Vagina (tissue), 2 donors: ENCODE measurements at regions not wholly inside any gene's neighbourhood (a gene's known extent, or its start where the extent isn't known, plus 50 kb on each side); places are given as distances from the start of the nearest gene placed in this dataset.

Source experiments
- DNase-seq, 2 donors: peaks; one replicate each; pipeline ENCODE4 v3.0.0-alpha.2; 2017; ENCODE audit errors: extremely low spot score in 2 of 2
- H3K27ac ChIP-seq: fragments of 200-600 bp; sonication (generic); one replicate; pipeline ENCODE4 v1.5.1; 2019
- H3K27me3 ChIP-seq: fragments of 200-600 bp; sonication (generic); one replicate; pipeline ENCODE4 v1.5.1; 2019
- H3K36me3 ChIP-seq, 2 donors: fragments of 200-600 bp; sonication (generic); one replicate each; pipeline ENCODE4 v1.5.1; 2017 to 2019
- H3K4me1 ChIP-seq: fragments of 200-600 bp; sonication (generic); one replicate; pipeline ENCODE4 v1.5.1; 2019
- H3K4me3 ChIP-seq, 2 donors: fragments of 200-600 bp; sonication (generic); 1 replicate in 1 of 2; 2 replicates in 1 of 2; pipeline ENCODE4 v1.5.1; 2016 to 2019
- H3K9me3 ChIP-seq: fragments of 200-600 bp; sonication (generic); one replicate; pipeline ENCODE4 v1.5.1; 2019
- POLR2A ChIP-seq, 2 donors: fragments of 450-650 bp; IDR thresholded peaks; one replicate each; pipeline ENCODE4 v1.6.1; 2017; ENCODE audit warnings: antibody characterized with exemption in 2 of 2, mild to moderate bottlenecking in 2 of 2, moderate library complexity in 2 of 2
- POLR2AphosphoS5 ChIP-seq, 2 donors: sonication (generic); formaldehyde crosslinking; IDR thresholded peaks; one replicate each; pipeline ENCODE4 v1.9.0; 2017; ENCODE audit warnings: antibody characterized with exemption in 2 of 2, mild to moderate bottlenecking in 2 of 2, low read depth in 1 of 2; ENCODE audit not compliant: insufficient read depth in 1 of 2
- intact Hi-C: fragments of 100-400 bp; cut with DNase I; formaldehyde crosslinking; loops from one replicate; pipeline ENCODE4 v1.15.1; 2023
- TF ChIP-seq, protein P1 (sequence below), 3 experiments: fragments of 450-650 bp in 2 of 3; fragments of 200-600 bp in 1 of 3; sonication (generic) in 1 of 3; IDR thresholded peaks; one replicate each; pipeline ENCODE4 v1.5.1; 2017 to 2019; ENCODE audit warnings: antibody characterized with exemption in 3 of 3, mild to moderate bottlenecking in 2 of 3, moderate library complexity in 2 of 3

DNA sequence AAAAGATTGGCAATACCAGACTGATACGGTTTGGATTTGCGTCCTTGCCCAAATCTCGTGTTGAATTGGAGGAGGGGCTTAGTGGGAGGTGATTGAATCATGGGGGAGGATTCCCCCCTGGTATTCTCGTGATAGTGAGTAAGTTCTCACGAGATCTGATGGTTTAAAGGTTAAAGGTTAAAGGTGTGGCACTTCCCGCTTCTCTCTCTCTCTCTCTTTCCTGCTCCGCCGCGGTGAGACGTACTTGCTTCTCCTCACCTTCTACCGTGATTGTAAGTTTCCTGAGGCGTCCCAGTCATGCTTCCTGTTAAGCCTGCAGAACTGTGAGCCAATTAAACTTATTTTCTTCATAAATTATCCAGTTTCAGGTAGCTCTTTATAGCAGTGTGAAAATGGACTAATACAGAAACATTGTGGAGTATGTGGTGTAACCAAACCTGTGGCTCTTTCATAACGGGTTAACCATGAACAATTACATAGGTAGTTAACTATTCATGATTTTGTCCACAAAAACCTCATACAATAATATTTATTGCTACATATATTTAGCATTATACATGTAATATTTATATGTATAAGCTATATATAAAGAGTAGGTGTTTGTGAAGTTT is 107.5 kb downstream of the ANXA1 start:
- H3K4me1 ChIP-seq, result no peaks in the 10 kb centered on the region
- TF ChIP-seq POLR2AphosphoS5 (IDR thresholded peaks at IDR 0.05; ENCODE audit: insufficient read depth in 1 of 2, low read depth in 1 of 2) (no peak), POLR2A (IDR thresholded peaks at IDR 0.05) (no peak)
- TF ChIP-seq, protein P1, sequence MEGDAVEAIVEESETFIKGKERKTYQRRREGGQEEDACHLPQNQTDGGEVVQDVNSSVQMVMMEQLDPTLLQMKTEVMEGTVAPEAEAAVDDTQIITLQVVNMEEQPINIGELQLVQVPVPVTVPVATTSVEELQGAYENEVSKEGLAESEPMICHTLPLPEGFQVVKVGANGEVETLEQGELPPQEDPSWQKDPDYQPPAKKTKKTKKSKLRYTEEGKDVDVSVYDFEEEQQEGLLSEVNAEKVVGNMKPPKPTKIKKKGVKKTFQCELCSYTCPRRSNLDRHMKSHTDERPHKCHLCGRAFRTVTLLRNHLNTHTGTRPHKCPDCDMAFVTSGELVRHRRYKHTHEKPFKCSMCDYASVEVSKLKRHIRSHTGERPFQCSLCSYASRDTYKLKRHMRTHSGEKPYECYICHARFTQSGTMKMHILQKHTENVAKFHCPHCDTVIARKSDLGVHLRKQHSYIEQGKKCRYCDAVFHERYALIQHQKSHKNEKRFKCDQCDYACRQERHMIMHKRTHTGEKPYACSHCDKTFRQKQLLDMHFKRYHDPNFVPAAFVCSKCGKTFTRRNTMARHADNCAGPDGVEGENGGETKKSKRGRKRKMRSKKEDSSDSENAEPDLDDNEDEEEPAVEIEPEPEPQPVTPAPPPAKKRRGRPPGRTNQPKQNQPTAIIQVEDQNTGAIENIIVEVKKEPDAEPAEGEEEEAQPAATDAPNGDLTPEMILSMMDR (IDR thresholded peaks at IDR 0.05), result no peak
- intact Hi-C loops, result no loop called here

DNA sequence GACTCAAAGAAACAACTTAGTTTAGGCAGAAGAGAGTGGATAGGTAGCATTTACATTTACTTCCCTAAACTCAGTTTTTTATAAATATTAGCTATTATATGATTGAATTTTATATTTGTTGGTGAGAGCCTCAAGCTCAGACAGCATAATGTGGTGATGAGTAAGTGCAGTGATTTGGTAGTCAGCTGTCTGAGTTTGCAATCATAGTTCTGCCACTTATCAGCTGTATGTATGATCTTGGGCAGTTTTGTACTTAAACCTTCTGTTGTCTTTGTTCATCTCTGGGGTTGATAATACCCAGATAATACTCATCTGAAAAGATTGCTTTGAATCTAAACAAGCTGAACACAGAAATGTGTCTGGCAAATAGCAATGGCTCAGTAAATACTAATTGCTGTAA is 108.8 kb downstream of the ANXA1 start:
- no peaks in the 10 kb centered on the region for H3K36me3 ChIP-seq
- no peak for DNase-seq
- H3K27ac ChIP-seq, result no peak overlapping the region
- TF ChIP-seq POLR2AphosphoS5 (IDR thresholded peaks at IDR 0.05; ENCODE audit: insufficient read depth in 1 of 2, low read depth in 1 of 2) (no peak), POLR2A (IDR thresholded peaks at IDR 0.05) (no peak)
- TF ChIP-seq, protein P1 (IDR thresholded peaks at IDR 0.05), result no peak
- H3K4me3 ChIP-seq, result no peak overlapping the region
- H3K9me3 ChIP-seq, result no peaks in the 10 kb centered on the region
- H3K4me1 ChIP-seq, result no peaks in the 10 kb centered on the region
- no peaks in the 10 kb centered on the region for H3K27me3 ChIP-seq
- intact Hi-C loops, result no loop called here

More for the DNA sequence above, 107.5 kb downstream of the ANXA1 start:
- Histone ChIP-seq H3K4me3 (no peak overlapping the region), H3K27ac (no peak overlapping the region), H3K36me3 (no peaks in the 10 kb centered on the region), H3K9me3 (no peaks in the 10 kb centered on the region), H3K27me3 (no peaks in the 10 kb centered on the region)
- DNase-seq, result no peak

DNA sequence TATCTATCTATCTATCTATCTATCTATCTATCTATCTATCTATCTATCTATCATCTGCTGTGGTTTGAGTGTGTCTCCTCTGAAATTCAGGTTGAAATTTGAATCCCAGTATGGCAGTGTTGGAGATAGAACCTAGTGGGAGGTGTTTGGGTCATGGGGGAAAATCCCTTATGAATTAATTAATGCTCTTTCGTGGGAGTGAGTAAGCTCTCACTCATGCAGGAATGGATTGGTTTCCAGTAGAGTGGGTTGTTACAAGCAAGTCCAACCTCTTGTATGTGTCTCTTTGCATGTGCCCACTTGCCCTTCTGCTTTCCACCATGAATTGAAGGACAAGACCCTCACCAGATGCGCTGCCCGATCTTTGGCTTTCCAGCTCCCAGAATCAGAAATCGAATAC is 113.0 kb downstream of the ANXA1 start:
- Histone ChIP-seq H3K27ac (no peak overlapping the region), H3K27me3 (no peaks in the 10 kb centered on the region), H3K4me1 (no peaks in the 10 kb centered on the region), H3K9me3 (no peaks in the 10 kb centered on the region), H3K4me3 (no peak overlapping the region), H3K36me3 (no peaks in the 10 kb centered on the region)
- intact Hi-C loops, result no loop called here
- TF ChIP-seq POLR2AphosphoS5 (IDR thresholded peaks at IDR 0.05; ENCODE audit: insufficient read depth in 1 of 2, low read depth in 1 of 2), result no peak
- TF ChIP-seq, protein P1 (IDR thresholded peaks at IDR 0.05), result no peak
- TF ChIP-seq POLR2A (IDR thresholded peaks at IDR 0.05), result no peak
- no peak for DNase-seq

DNA sequence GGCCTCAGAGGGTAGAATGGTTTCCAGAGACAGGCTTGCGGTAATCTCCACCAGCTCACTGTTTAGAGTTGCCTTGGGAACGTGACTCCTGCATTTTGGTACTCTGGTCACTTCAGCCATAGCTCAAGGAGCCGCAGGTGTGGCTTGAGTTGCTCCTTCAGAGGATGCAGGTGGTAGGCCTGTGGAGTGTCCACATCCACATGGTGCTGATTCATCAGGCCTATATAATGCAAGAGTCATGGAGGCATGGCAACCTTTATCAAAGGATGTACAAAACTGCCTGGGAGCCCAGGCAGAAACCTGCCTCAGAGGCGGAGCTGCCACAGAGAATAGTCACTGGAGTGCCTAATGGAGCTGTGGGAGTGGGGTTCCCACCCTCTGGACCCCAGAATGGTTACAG is 114.2 kb downstream of the ANXA1 start:
- no peak overlapping the region for H3K4me3 ChIP-seq
- H3K27me3 ChIP-seq, result no peaks in the 10 kb centered on the region
- H3K9me3 ChIP-seq, result no peaks in the 10 kb centered on the region
- intact Hi-C loops, result no loop called here
- no peaks in the 10 kb centered on the region for H3K36me3 ChIP-seq
- H3K27ac ChIP-seq, result no peak overlapping the region
- DNase-seq, result no peak
- H3K4me1 ChIP-seq, result no peaks in the 10 kb centered on the region
- TF ChIP-seq, protein P1 (IDR thresholded peaks at IDR 0.05), result no peak
- TF ChIP-seq POLR2A (IDR thresholded peaks at IDR 0.05), result no peak
- no peak for TF ChIP-seq POLR2AphosphoS5 (IDR thresholded peaks at IDR 0.05; ENCODE audit: insufficient read depth in 1 of 2, low read depth in 1 of 2)

DNA sequence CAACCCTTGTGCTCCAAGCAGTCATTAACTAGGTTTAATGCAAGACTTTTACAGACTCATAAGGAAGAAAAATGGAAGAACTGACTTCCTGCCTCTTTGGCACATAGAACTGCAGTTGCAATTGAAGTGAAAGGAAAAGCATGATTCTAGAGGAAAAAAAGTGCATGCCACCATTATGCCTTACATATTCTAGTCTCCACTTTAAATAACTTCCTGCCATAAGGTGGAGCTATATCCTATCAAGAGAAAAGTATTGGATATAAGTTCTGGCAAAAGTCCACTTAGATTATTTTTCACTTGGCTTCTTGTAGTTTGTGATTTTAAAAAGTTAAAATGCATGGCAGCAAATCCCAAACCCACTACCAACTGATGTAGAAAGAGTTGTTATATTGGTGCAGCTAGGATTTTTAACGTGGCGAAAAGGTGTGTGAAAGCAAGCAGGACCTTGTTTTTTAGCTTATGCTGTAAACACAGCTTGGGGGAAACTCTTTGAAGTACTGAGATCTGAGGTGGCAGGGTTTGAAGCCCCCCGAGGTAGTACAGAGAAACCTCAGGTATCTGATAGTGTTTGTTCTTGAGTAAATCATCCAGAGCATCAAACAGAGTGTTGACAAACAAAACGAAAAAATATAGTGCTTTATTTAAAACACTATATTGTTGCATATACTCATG is 117.9 kb downstream of the ANXA1 start:
- Histone ChIP-seq H3K9me3 (no peaks in the 10 kb centered on the region), H3K27me3 (no peaks in the 10 kb centered on the region), H3K4me3 (no peak overlapping the region), H3K36me3 (no peaks in the 10 kb centered on the region), H3K4me1 (no peaks in the 10 kb centered on the region), H3K27ac (no peak overlapping the region)
- no peak for DNase-seq
- TF ChIP-seq POLR2A (IDR thresholded peaks at IDR 0.05), result no peak
- no peak for TF ChIP-seq POLR2AphosphoS5 (IDR thresholded peaks at IDR 0.05; ENCODE audit: insufficient read depth in 1 of 2, low read depth in 1 of 2)
- TF ChIP-seq, protein P1 (IDR thresholded peaks at IDR 0.05), result no peak
- intact Hi-C loops, result no loop called here
